ENCODE measurements at regions not wholly inside any gene's neighbourhood (a gene's known extent, or its start where the extent isn't known, plus 50 kb on each side); places are given as distances from the start of the nearest gene placed in this dataset.

DNA sequence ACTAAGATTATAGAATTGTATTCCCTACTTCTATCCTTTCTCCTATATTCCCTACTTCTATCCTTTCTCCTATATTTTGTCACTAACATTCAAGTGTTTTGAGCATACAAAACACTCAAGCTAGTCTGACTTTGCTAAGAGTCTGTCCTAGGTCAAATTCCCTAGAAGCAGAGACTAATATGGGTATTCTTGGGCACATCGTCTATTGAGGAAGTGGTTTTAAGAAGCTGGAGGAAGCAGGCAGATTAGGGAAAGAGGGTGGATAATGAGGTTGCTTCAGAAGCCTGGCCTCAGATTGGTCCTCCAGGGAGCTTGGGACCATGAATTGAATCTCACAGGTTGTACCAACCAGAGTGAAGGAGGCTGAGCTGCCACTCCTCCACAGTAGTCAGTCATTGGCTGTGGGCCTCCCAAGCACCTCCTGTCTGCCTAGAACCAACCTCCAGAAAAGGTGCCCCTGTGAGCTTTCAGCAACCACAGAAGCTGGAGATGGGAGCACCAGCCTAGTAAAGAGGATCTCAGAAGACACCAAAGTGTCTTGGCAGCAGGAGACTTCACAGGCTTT lies 295.9 kb upstream of the PHF14 start:
- Histone ChIP-seq H3K27me3 (no peaks in the 10 kb centered on the region), H3K36me3 (no peaks in the 10 kb centered on the region), H3K4me1 (no peaks in the 10 kb centered on the region), H3K27ac (no peak overlapping the region), H3K9me3 (no peaks in the 10 kb centered on the region), H3K4me3 (no peak overlapping the region)
- ATAC-seq (no peak), DNase-seq (no peak)
- intact Hi-C loops (cut with DNase I): no loop called here
- TF ChIP-seq, protein P1, sequence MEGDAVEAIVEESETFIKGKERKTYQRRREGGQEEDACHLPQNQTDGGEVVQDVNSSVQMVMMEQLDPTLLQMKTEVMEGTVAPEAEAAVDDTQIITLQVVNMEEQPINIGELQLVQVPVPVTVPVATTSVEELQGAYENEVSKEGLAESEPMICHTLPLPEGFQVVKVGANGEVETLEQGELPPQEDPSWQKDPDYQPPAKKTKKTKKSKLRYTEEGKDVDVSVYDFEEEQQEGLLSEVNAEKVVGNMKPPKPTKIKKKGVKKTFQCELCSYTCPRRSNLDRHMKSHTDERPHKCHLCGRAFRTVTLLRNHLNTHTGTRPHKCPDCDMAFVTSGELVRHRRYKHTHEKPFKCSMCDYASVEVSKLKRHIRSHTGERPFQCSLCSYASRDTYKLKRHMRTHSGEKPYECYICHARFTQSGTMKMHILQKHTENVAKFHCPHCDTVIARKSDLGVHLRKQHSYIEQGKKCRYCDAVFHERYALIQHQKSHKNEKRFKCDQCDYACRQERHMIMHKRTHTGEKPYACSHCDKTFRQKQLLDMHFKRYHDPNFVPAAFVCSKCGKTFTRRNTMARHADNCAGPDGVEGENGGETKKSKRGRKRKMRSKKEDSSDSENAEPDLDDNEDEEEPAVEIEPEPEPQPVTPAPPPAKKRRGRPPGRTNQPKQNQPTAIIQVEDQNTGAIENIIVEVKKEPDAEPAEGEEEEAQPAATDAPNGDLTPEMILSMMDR (IDR thresholded peaks at IDR 0.05): no peak

DNA sequence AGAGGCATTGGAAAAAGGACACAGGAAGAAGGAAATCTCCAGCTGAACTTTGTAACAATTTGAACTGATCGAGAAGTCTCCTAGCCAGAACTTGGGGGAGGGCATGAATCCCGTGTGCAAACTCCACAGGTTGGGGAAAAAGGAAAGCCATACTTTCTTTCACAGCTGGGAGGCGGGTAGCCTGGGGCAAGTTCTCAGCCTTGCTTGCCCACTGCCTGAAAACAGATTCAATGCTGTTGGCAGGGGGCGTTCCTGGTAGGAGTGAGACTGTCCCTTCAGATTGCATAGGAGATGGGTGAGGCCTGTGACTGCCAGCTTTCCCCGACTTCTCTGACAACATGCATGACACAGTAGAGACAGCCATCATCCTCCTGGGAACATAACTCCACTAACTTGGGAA lies 289.1 kb upstream of the PHF14 start:
- TF ChIP-seq, protein P1 (IDR thresholded peaks at IDR 0.05): no peak
- H3K9me3 ChIP-seq: no peaks in the 10 kb centered on the region
- intact Hi-C loops (cut with DNase I): no loop called here

DNA sequence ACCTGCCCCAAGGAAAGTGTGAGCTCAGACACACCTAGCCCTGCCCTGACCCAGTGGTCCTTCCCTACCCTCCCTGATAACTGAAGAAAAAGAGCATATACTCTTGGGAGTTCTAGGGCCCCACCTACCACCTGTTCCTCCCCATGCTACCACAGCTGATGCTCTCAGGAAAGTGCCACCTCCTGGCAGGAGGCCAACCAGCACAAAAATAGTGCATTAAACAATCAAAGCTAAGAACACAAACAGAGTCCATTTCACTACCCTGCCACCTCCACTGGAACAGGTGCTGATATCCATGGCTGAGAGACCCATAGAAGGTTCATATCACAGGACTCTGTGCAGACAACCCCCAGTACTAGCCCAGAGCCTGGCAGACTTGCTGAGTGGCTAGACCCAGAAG lies 288.6 kb upstream of the PHF14 start:
- no peak for ATAC-seq
- no peak for DNase-seq
- H3K4me1 ChIP-seq: no peaks in the 10 kb centered on the region
- no peaks in the 10 kb centered on the region for H3K27me3 ChIP-seq
- intact Hi-C loops (cut with DNase I): no loop called here
- H3K9me3 ChIP-seq: no peaks in the 10 kb centered on the region
- H3K4me3 ChIP-seq: no peak overlapping the region
- TF ChIP-seq, protein P1 (IDR thresholded peaks at IDR 0.05): no peak
- no peaks in the 10 kb centered on the region for H3K36me3 ChIP-seq
- no peak overlapping the region for H3K27ac ChIP-seq

More for the DNA sequence above, 289.1 kb upstream of the PHF14 start:
- Histone ChIP-seq H3K36me3 (no peaks in the 10 kb centered on the region), H3K4me3 (no peak overlapping the region), H3K27me3 (no peaks in the 10 kb centered on the region), H3K27ac (no peak overlapping the region), H3K4me1 (no peaks in the 10 kb centered on the region)
- DNase-seq (no peak), ATAC-seq (no peak)

DNA sequence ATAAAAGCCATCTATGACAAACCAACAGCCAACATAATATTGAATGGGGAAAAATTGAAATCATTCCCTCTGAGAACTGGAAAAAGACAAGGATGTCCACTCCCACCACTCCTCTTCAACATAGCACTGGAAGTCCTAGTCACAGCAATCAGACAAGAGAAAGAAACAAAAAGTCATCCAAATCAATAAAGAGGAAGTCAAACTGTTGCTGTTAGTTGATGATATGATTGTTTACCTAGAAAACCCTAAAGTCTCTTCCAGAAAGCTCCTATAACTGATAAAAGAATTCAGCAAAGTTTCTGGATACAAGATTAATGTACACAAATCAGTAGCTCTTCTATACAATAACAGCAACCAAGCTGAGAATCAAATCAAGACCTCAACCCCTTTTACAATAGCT lies 285.1 kb upstream of the PHF14 start:
- no peaks in the 10 kb centered on the region for H3K36me3 ChIP-seq
- no peak overlapping the region for H3K4me3 ChIP-seq
- ATAC-seq (no peak), DNase-seq (no peak)
- TF ChIP-seq, protein P1 (IDR thresholded peaks at IDR 0.05): no peak
- no peaks in the 10 kb centered on the region for H3K9me3 ChIP-seq
- no peaks in the 10 kb centered on the region for H3K4me1 ChIP-seq
- H3K27ac ChIP-seq: no peak overlapping the region
- intact Hi-C loops (cut with DNase I): no loop called here
- H3K27me3 ChIP-seq: no peaks in the 10 kb centered on the region

DNA sequence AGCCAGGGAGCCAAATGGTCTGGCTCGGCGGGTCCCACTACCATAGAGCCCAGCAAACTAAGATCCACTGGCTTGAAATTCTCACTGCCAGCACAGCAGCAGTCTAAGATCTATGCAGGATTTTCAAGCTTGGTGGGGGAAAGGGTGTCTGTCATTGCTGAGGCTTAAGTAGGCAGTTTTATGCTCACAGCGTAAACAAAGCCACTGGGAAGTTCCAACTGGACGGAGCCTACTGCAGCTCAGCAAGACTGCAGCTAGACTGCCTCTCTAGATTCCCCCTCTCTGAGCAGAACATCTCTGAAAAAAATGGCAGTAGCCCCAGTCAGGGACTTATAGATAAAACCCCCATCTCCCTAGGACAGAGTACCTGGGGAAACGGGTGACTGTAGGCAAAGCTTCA lies 277.6 kb upstream of the PHF14 start:
- no peak for DNase-seq
- Histone ChIP-seq H3K36me3 (no peaks in the 10 kb centered on the region), H3K4me1 (no peaks in the 10 kb centered on the region), H3K27me3 (no peaks in the 10 kb centered on the region), H3K9me3 (no peaks in the 10 kb centered on the region), H3K4me3 (no peak overlapping the region), H3K27ac (no peak overlapping the region)
- TF ChIP-seq, protein P1 (IDR thresholded peaks at IDR 0.05): no peak
- intact Hi-C loops (cut with DNase I): no loop called here
- no peak for ATAC-seq

DNA sequence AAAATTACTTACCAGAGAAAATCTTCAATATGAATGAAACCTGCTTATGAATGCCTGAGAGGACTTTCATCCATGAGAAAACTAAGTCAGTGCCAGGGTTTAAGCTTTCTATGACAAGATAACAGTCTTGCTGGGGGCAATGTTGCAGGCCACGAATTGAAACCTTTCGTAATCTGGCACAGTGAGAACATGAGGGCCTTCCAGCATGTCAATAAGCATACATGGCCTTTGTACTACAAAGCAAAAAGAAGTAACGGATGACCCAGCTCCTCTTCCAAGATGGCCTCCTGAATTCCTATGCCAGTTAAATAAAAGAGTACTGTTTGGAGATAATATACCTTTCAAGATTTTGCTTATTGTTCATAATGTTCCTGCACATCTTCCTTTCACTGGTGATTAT lies 270.6 kb upstream of the PHF14 start:
- intact Hi-C loops (cut with DNase I): no loop called here
- ATAC-seq: no peak
- no peaks in the 10 kb centered on the region for H3K27me3 ChIP-seq
- no peak overlapping the region for H3K4me3 ChIP-seq
- TF ChIP-seq, protein P1 (IDR thresholded peaks at IDR 0.05): no peak
- no peaks in the 10 kb centered on the region for H3K4me1 ChIP-seq
- no peaks in the 10 kb centered on the region for H3K36me3 ChIP-seq
- H3K27ac ChIP-seq: no peak overlapping the region
- no peaks in the 10 kb centered on the region for H3K9me3 ChIP-seq
- no peak for DNase-seq

Measured in upper lobe of right lung (tissue), 1 donor.